RPMI7951 (cell line): ENCODE measurements at regions not wholly inside any gene's neighbourhood (a gene's known extent, or its start where the extent isn't known, plus 50 kb on each side); places are given as distances from the start of the nearest gene placed in this dataset.
A peak's percentile ranks its signal among the peaks of the same experiment; 100 is the strongest.

Experiments used
- DNase-seq: peaks from one replicate; pipeline ENCODE4 v3.0.0-alpha.2; 2012; ENCODE audit warnings: low read depth

GRCh38 chr5:158119961-158120723 lies 261.2 kb upstream of the CLINT1 start:
- no peak for DNase-seq

GRCh38 chr5:158117467-158118160 lies 258.7 kb upstream of the CLINT1 start:
- no peak for DNase-seq

GRCh38 chr5:158116965-158117364 lies 258.0 kb upstream of the CLINT1 start:
- no peak for DNase-seq

- no peak for DNase-seq
These were observed 256.5 kb upstream of the CLINT1 start for GRCh38 chr5:158115468-158115867.

GRCh38 chr5:158108177-158108576 lies 249.2 kb upstream of the CLINT1 start:
- DNase-seq: no peak

- no peak for DNase-seq
These were observed 241.5 kb upstream of the CLINT1 start for GRCh38 chr5:158100373-158100888.

GRCh38 chr5:158099571-158100105 lies 240.7 kb upstream of the CLINT1 start:
- DNase-seq: no peak

GRCh38 chr5:158096835-158097234 lies 237.9 kb upstream of the CLINT1 start:
- no peak for DNase-seq

GRCh38 chr5:158086856-158087255 lies 227.9 kb upstream of the CLINT1 start:
- DNase-seq: no peak

GRCh38 chr5:158084292-158084691 lies 225.3 kb upstream of the CLINT1 start:
- no peak for DNase-seq

- no peak for DNase-seq
These were observed 223.8 kb upstream of the CLINT1 start for GRCh38 chr5:158082696-158083287.

- DNase-seq: no peak
These were observed 221.2 kb upstream of the CLINT1 start for GRCh38 chr5:158080112-158080511.

- DNase-seq: no peak
These were observed 220.2 kb upstream of the CLINT1 start for GRCh38 chr5:158079097-158079496.

- peak; percentile 54 for DNase-seq
These were observed 216.2 kb upstream of the CLINT1 start for GRCh38 chr5:158074992-158075769.

GRCh38 chr5:158074597-158074991 lies 215.6 kb upstream of the CLINT1 start:
- no peak for DNase-seq

GRCh38 chr5:158070859-158071258 lies 211.9 kb upstream of the CLINT1 start:
- no peak for DNase-seq

- DNase-seq: no peak
These were observed 210.9 kb upstream of the CLINT1 start for GRCh38 chr5:158069838-158070237.

GRCh38 chr5:158068964-158069363 lies 210.0 kb upstream of the CLINT1 start:
- DNase-seq: no peak

- no peak for DNase-seq
These were observed 207.1 kb upstream of the CLINT1 start for GRCh38 chr5:158066076-158066475.

GRCh38 chr5:158064334-158065123 lies 205.6 kb upstream of the CLINT1 start:
- no peak for DNase-seq

- no peak for DNase-seq
These were observed 204.1 kb upstream of the CLINT1 start for GRCh38 chr5:158063052-158063451.
